NB4 (cell line): ENCODE measurements at regions not wholly inside any gene's neighbourhood (a gene's known extent, or its start where the extent isn't known, plus 50 kb on each side); places are given as distances from the start of the nearest gene placed in this dataset.

Experiments
- CTCF ChIP-seq: IDR thresholded peaks from one replicate; pipeline ENCODE4 v1.5.1; 2012; ENCODE audit warnings: low read depth, low read length
- POLR2A ChIP-seq: IDR thresholded peaks from 2 replicates; pipeline ENCODE4 v1.6.1; 2011; ENCODE audit warnings: mild to moderate bottlenecking; ENCODE audit not compliant: insufficient read length; ENCODE audit errors: extremely low read depth

- no peak for TF ChIP-seq POLR2A
- no peak for TF ChIP-seq CTCF
Observed at GRCh38 chr3:86254480-86254879, 736.5 kb downstream of the VGLL3 start.
